Gastroesophageal sphincter (tissue), 3 donors: ENCODE measurements at regions not wholly inside any gene's neighbourhood (a gene's known extent, or its start where the extent isn't known, plus 50 kb on each side); places are given as distances from the start of the nearest gene placed in this dataset.

ENCODE experiments used
- CTCF ChIP-seq, 4 experiments: fragments of 200-600 bp in 2 of 4; fragments of 450-650 bp in 2 of 4; sonication (generic) in 1 of 4; IDR thresholded peaks; one replicate each; pipeline ENCODE4 v1.5.1; 2017 to 2019; ENCODE audit warnings: antibody characterized with exemption in 4 of 4, mild to moderate bottlenecking in 2 of 4, moderate library complexity in 2 of 4
- POLR2A ChIP-seq, 2 donors: fragments of 450-650 bp; IDR thresholded peaks; one replicate each; pipeline ENCODE4 v1.6.1; 2017; ENCODE audit warnings: antibody characterized with exemption in 2 of 2, mild to moderate bottlenecking in 2 of 2, moderate library complexity in 1 of 2

- TF ChIP-seq CTCF (IDR thresholded peaks at IDR 0.05) (no peak), POLR2A (IDR thresholded peaks at IDR 0.05) (no peak)
Measured at GRCh38 chr2:187638840-187639239, 84.6 kb upstream of the TFPI start.
